ENCODE measurements at regions not wholly inside any gene's neighbourhood (a gene's known extent, or its start where the extent isn't known, plus 50 kb on each side); places are given as distances from the start of the nearest gene placed in this dataset.

DNA sequence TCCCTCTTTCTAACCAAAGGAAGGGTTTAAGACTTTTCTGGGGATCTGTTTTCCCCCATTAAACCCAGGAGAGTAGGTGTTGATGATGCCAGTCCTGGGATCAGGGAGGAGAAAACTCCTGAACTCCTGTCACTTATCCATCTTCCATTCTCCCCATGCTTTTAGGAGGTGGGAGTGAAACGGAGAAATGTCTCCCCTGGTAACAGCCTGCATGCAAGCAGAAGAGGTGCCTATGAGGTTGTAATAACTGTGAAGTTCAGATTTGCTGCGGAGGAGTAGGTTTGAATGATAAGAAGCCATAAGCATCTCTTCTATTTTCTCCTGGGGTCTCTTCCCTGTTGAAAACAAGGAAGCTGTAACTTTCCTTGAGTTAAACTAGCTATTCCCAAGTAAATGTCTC, 150.8 kb downstream of the SLC4A3 start:
- TF ChIP-seq, protein P1, sequence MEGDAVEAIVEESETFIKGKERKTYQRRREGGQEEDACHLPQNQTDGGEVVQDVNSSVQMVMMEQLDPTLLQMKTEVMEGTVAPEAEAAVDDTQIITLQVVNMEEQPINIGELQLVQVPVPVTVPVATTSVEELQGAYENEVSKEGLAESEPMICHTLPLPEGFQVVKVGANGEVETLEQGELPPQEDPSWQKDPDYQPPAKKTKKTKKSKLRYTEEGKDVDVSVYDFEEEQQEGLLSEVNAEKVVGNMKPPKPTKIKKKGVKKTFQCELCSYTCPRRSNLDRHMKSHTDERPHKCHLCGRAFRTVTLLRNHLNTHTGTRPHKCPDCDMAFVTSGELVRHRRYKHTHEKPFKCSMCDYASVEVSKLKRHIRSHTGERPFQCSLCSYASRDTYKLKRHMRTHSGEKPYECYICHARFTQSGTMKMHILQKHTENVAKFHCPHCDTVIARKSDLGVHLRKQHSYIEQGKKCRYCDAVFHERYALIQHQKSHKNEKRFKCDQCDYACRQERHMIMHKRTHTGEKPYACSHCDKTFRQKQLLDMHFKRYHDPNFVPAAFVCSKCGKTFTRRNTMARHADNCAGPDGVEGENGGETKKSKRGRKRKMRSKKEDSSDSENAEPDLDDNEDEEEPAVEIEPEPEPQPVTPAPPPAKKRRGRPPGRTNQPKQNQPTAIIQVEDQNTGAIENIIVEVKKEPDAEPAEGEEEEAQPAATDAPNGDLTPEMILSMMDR (IDR thresholded peaks at IDR 0.05): no peak
- TF ChIP-seq POLR2A (IDR thresholded peaks at IDR 0.05): no peak
